Upper lobe of right lung (tissue), 1 donor: ENCODE measurements at regions not wholly inside any gene's neighbourhood (a gene's known extent, or its start where the extent isn't known, plus 50 kb on each side); places are given as distances from the start of the nearest gene placed in this dataset.

Source experiments
- ATAC-seq: fragments of 200-7000 bp; cut with Tn5 transposase; one replicate; pipeline ENCODE4 v1.9.1; 2020; ENCODE audit warnings: mild to moderate bottlenecking, moderate library complexity
- DNase-seq: peaks from one replicate; pipeline ENCODE4 v3.0.0-alpha.2; 2020
- H3K27ac ChIP-seq: fragments of 200-600 bp; one replicate; pipeline ENCODE4 v1.8.0; 2022
- H3K27me3 ChIP-seq: fragments of 200-600 bp; one replicate; pipeline ENCODE4 v1.8.0; 2022; ENCODE audit warnings: mild to moderate bottlenecking
- H3K36me3 ChIP-seq: fragments of 200-600 bp; one replicate; pipeline ENCODE4 v1.8.0; 2022
- H3K4me1 ChIP-seq: fragments of 200-600 bp; one replicate; pipeline ENCODE4 v1.8.0; 2022
- H3K4me3 ChIP-seq: fragments of 200-600 bp; one replicate; pipeline ENCODE4 v1.8.0; 2022; ENCODE audit warnings: mild to moderate bottlenecking
- H3K9me3 ChIP-seq: fragments of 200-600 bp; one replicate; pipeline ENCODE4 v1.8.0; 2022
- CTCF ChIP-seq: fragments of 200-600 bp; IDR thresholded peaks from one replicate; pipeline ENCODE4 v1.8.0; 2022; ENCODE audit warnings: antibody characterized with exemption
- intact Hi-C: fragments of 100-400 bp; cut with DNase I; formaldehyde crosslinking; loops from one replicate; pipeline ENCODE4 v1.11.0; 2022
- donor health status: DM: no; HTN: yes; CAD: no; lungs with severe emphysema.

GRCh38 chr11:103618528-103618927, 417.9 kb upstream of the DDI1 start:
- no peak for TF ChIP-seq CTCF
- intact Hi-C loops, result no loop called here
- Histone ChIP-seq H3K27me3 (no peaks in the 10 kb centered on the region), H3K4me1 (no peaks in the 10 kb centered on the region), H3K4me3 (no peak overlapping the region), H3K9me3 (no peaks in the 10 kb centered on the region), H3K27ac (no peak overlapping the region), H3K36me3 (no peaks in the 10 kb centered on the region)
- ATAC-seq, result no peak
- DNase-seq, result no peak

GRCh38 chr11:103619480-103619879, 417.0 kb upstream of the DDI1 start:
- Histone ChIP-seq H3K9me3 (no peaks in the 10 kb centered on the region), H3K27ac (no peak overlapping the region), H3K4me3 (no peak overlapping the region), H3K36me3 (no peaks in the 10 kb centered on the region), H3K4me1 (no peaks in the 10 kb centered on the region), H3K27me3 (no peaks in the 10 kb centered on the region)
- no peak for ATAC-seq
- intact Hi-C loops, result no loop called here
- no peak for DNase-seq
- TF ChIP-seq CTCF, result no peak

- intact Hi-C loops, result no loop called here
- Histone ChIP-seq H3K27ac (no peak overlapping the region), H3K4me1 (no peaks in the 10 kb centered on the region), H3K4me3 (no peak overlapping the region), H3K9me3 (no peaks in the 10 kb centered on the region), H3K27me3 (no peaks in the 10 kb centered on the region), H3K36me3 (no peaks in the 10 kb centered on the region)
- no peak for ATAC-seq
- DNase-seq, result no peak
- no peak for TF ChIP-seq CTCF
Observed at GRCh38 chr11:103619938-103620337, 416.5 kb upstream of the DDI1 start.

- Histone ChIP-seq H3K36me3 (no peaks in the 10 kb centered on the region), H3K9me3 (no peaks in the 10 kb centered on the region), H3K4me3 (no peak overlapping the region), H3K27me3 (no peaks in the 10 kb centered on the region), H3K4me1 (no peaks in the 10 kb centered on the region), H3K27ac (no peak overlapping the region)
- TF ChIP-seq CTCF, result no peak
- DNase-seq (no peak), ATAC-seq (no peak)
- intact Hi-C loops, result no loop called here
Observed at GRCh38 chr11:103622296-103622695, 414.1 kb upstream of the DDI1 start.

- H3K4me1 ChIP-seq, result no peaks in the 10 kb centered on the region
- intact Hi-C loops, result no loop called here
- no peaks in the 10 kb centered on the region for H3K27me3 ChIP-seq
- H3K27ac ChIP-seq, result no peak overlapping the region
- no peak for TF ChIP-seq CTCF
- no peak overlapping the region for H3K4me3 ChIP-seq
- ATAC-seq (no peak), DNase-seq (no peak)
- no peaks in the 10 kb centered on the region for H3K9me3 ChIP-seq
- H3K36me3 ChIP-seq, result no peaks in the 10 kb centered on the region
Observed at GRCh38 chr11:103623933-103624332, 412.5 kb upstream of the DDI1 start.
